ENCODE measurements at regions not wholly inside any gene's neighbourhood (a gene's known extent, or its start where the extent isn't known, plus 50 kb on each side); places are given as distances from the start of the nearest gene placed in this dataset.

GRCh38 chr6:135753196-135753595 lies 98.3 kb upstream of the PDE7B start:
- no peak for ATAC-seq
- H3K4me3 Mint-ChIP-seq: no peak overlapping the region

GRCh38 chr6:135759831-135760230 lies 91.7 kb upstream of the PDE7B start:
- no peak overlapping the region for H3K4me3 Mint-ChIP-seq
- H3K27me3 Mint-ChIP-seq: no peaks in the 10 kb centered on the region
- no peak overlapping the region for H3K27ac Mint-ChIP-seq
- no peaks in the 10 kb centered on the region for H3K36me3 Mint-ChIP-seq
- H3K9me3 Mint-ChIP-seq: peaks cover 4% of the 10 kb centered on the region
- no peaks in the 10 kb centered on the region for H3K4me1 Mint-ChIP-seq
- ATAC-seq: no peak

More at GRCh38 chr6:135753196-135753595, 98.3 kb upstream of the PDE7B start:
- H3K4me1 Mint-ChIP-seq: no peaks in the 10 kb centered on the region
- H3K9me3 Mint-ChIP-seq: no peaks in the 10 kb centered on the region
- H3K27me3 Mint-ChIP-seq: peaks cover 12% of the 10 kb centered on the region
- no peak overlapping the region for H3K27ac Mint-ChIP-seq
- H3K36me3 Mint-ChIP-seq: no peaks in the 10 kb centered on the region

- Mint-ChIP-seq H3K4me3 (no peak overlapping the region), H3K4me1 (no peaks in the 10 kb centered on the region), H3K27me3 (peaks cover 18% of the 10 kb centered on the region), H3K9me3 (peaks cover 2% of the 10 kb centered on the region), H3K27ac (no peak overlapping the region), H3K36me3 (no peaks in the 10 kb centered on the region)
- ATAC-seq: no peak
Measured at GRCh38 chr6:135774006-135774405, 77.5 kb upstream of the PDE7B start.

GRCh38 chr6:135779213-135779612 lies 72.3 kb upstream of the PDE7B start:
- no peak overlapping the region for H3K4me3 Mint-ChIP-seq
- no peak for ATAC-seq
- no peak overlapping the region for H3K27ac Mint-ChIP-seq
- H3K36me3 Mint-ChIP-seq: no peaks in the 10 kb centered on the region
- H3K4me1 Mint-ChIP-seq: peaks cover 9% of the 10 kb centered on the region
- no peaks in the 10 kb centered on the region for H3K9me3 Mint-ChIP-seq
- H3K27me3 Mint-ChIP-seq: peaks cover 45% of the 10 kb centered on the region

GRCh38 chr6:135780326-135780725 lies 71.2 kb upstream of the PDE7B start:
- H3K27me3 Mint-ChIP-seq: peaks cover 37% of the 10 kb centered on the region
- no peak overlapping the region for H3K27ac Mint-ChIP-seq
- H3K9me3 Mint-ChIP-seq: no peaks in the 10 kb centered on the region
- ATAC-seq: no peak
- H3K36me3 Mint-ChIP-seq: no peaks in the 10 kb centered on the region
- peaks cover 9% of the 10 kb centered on the region for H3K4me1 Mint-ChIP-seq
- H3K4me3 Mint-ChIP-seq: no peak overlapping the region

GRCh38 chr6:135782546-135782945 lies 69.0 kb upstream of the PDE7B start:
- no peak overlapping the region for H3K4me3 Mint-ChIP-seq

GRCh38 chr6:135784507-135784906 lies 67.0 kb upstream of the PDE7B start:
- Mint-ChIP-seq H3K4me3 (no peak overlapping the region), H3K36me3 (no peaks in the 10 kb centered on the region), H3K27ac (no peak overlapping the region), H3K27me3 (peaks cover 21% of the 10 kb centered on the region), H3K4me1 (peaks cover 9% of the 10 kb centered on the region), H3K9me3 (no peaks in the 10 kb centered on the region)
- no peak for ATAC-seq

More at GRCh38 chr6:135782546-135782945, 69.0 kb upstream of the PDE7B start:
- H3K27ac Mint-ChIP-seq: no peak overlapping the region
- no peak for ATAC-seq
- no peaks in the 10 kb centered on the region for H3K9me3 Mint-ChIP-seq
- H3K36me3 Mint-ChIP-seq: no peaks in the 10 kb centered on the region
- H3K27me3 Mint-ChIP-seq: peaks cover 27% of the 10 kb centered on the region
- H3K4me1 Mint-ChIP-seq: peaks cover 9% of the 10 kb centered on the region

GRCh38 chr6:135789375-135790050 lies 62.0 kb upstream of the PDE7B start:
- no peak for ATAC-seq
- Mint-ChIP-seq H3K36me3 (no peaks in the 10 kb centered on the region), H3K4me3 (no peak overlapping the region), H3K27ac (no peak overlapping the region), H3K4me1 (no peaks in the 10 kb centered on the region), H3K9me3 (no peaks in the 10 kb centered on the region), H3K27me3 (no peaks in the 10 kb centered on the region)

GRCh38 chr6:135791441-135791840 lies 60.1 kb upstream of the PDE7B start:
- Mint-ChIP-seq H3K4me3 (no peak overlapping the region), H3K27me3 (no peaks in the 10 kb centered on the region), H3K9me3 (no peaks in the 10 kb centered on the region), H3K4me1 (no peaks in the 10 kb centered on the region), H3K27ac (no peak overlapping the region), H3K36me3 (no peaks in the 10 kb centered on the region)
- ATAC-seq: no peak

- no peak for ATAC-seq
- Mint-ChIP-seq H3K4me1 (peaks cover 17% of the 10 kb centered on the region), H3K27me3 (no peaks in the 10 kb centered on the region), H3K9me3 (no peaks in the 10 kb centered on the region), H3K36me3 (no peaks in the 10 kb centered on the region), H3K27ac (no peak overlapping the region), H3K4me3 (no peak overlapping the region)
Measured at GRCh38 chr6:135796643-135797305, 54.7 kb upstream of the PDE7B start.

- Mint-ChIP-seq H3K4me3 (no peak overlapping the region), H3K27me3 (no peaks in the 10 kb centered on the region), H3K36me3 (no peaks in the 10 kb centered on the region), H3K4me1 (peaks cover 17% of the 10 kb centered on the region), H3K27ac (no peak overlapping the region), H3K9me3 (no peaks in the 10 kb centered on the region)
- no peak for ATAC-seq
Measured at GRCh38 chr6:135797361-135797760, 54.1 kb upstream of the PDE7B start.

- no peaks in the 10 kb centered on the region for H3K27me3 Mint-ChIP-seq
- H3K4me3 Mint-ChIP-seq: no peak overlapping the region
- H3K9me3 Mint-ChIP-seq: no peaks in the 10 kb centered on the region
- no peaks in the 10 kb centered on the region for H3K36me3 Mint-ChIP-seq
- peak overlapping the region; percentile 13 for H3K27ac Mint-ChIP-seq
- H3K4me1 Mint-ChIP-seq: peaks cover 17% of the 10 kb centered on the region
- peak; percentile 50 for ATAC-seq
Measured at GRCh38 chr6:135798751-135799515, 52.6 kb upstream of the PDE7B start.

Measured in stimulated activated memory B cell treated with anti-CD40 and anti-IgM and Interleukin-4, amounts not matched to agents 10 μg/mL and 1 μg/mL and 100 μg/mL, for 72 hours (primary cell).